Activated CD4-positive, alpha-beta memory T cell treated with anti-CD3 and anti-CD28 coated beads for 36 hours (primary cell): ENCODE measurements at regions not wholly inside any gene's neighbourhood (a gene's known extent, or its start where the extent isn't known, plus 50 kb on each side); places are given as distances from the start of the nearest gene placed in this dataset.
"Not testable (repeated sequence)": the region's sequence is repeated elsewhere in the genome, so short reads cannot be mapped to it uniquely, and the experiment has no call there.

Experiments
- CTCF ChIA-PET: fragments of 350-600 bp; sonication (Branson Sonifier 250); formaldehyde crosslinking; loops from one replicate; lab custom pipeline; 2021; ENCODE audit warnings: antibody characterized with exemption, inconsistent platforms; lab: Charles Lee
- POLR2A ChIA-PET: fragments of 350-600 bp; sonication (Branson Sonifier 250); formaldehyde crosslinking; loops from one replicate; lab custom pipeline; 2021; ENCODE audit warnings: antibody characterized with exemption; lab: Charles Lee
- DNase-seq: peaks from one replicate; pipeline ENCODE4 v3.0.0-alpha.2; 2020
- H3K27ac Mint-ChIP-seq: one replicate; pipeline ENCODE4 v1.8.0; 2021; ENCODE audit warnings: mixed read lengths
- H3K27me3 Mint-ChIP-seq: one replicate; pipeline ENCODE4 v1.8.0; 2021; ENCODE audit warnings: mixed read lengths
- H3K36me3 Mint-ChIP-seq: one replicate; pipeline ENCODE4 v1.8.0; 2021; ENCODE audit warnings: mixed read lengths
- H3K4me1 Mint-ChIP-seq: one replicate; pipeline ENCODE4 v1.8.0; 2021; ENCODE audit warnings: low read depth, mixed read lengths
- H3K4me3 Mint-ChIP-seq: one replicate; pipeline ENCODE4 v1.8.0; 2021; ENCODE audit warnings: mild to moderate bottlenecking, mixed read lengths
- H3K9me3 Mint-ChIP-seq: one replicate; pipeline ENCODE4 v1.8.0; 2021; ENCODE audit warnings: mixed read lengths
- intact Hi-C: fragments of 100-400 bp; cut with micrococcal nuclease; formaldehyde crosslinking; loops from one replicate; pipeline ENCODE4 v1.15.1; 2023

DNA sequence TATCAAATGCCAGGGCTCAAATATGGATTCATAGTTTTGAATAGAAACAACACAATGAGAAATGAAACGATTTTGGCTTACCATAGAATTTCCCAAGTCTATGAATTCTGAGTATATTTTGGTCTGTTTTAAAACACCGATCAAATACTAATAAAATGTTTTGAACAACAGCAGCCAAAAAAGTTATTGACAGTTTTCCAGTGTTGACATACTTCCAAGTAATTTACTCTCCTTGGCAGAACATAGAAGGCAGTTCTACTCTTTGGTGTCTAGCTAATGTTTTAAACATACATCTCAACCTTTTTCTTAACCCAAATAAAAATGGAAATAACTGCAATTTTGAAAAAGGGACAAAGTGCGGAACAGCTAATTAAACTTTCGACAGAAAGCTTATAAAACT lies 1419.8 kb downstream of the ADGRL3 start:
- Mint-ChIP-seq H3K4me1 (no peaks in the 10 kb centered on the region), H3K27me3 (no peaks in the 10 kb centered on the region), H3K9me3 (peaks cover 17% of the 10 kb centered on the region), H3K27ac (no peak overlapping the region), H3K36me3 (no peaks in the 10 kb centered on the region), H3K4me3 (no peak overlapping the region)
- no peak for DNase-seq
- ChIA-PET CTCF (no interaction called here), POLR2A (no interaction called here)
- intact Hi-C loops: no loop called here

DNA sequence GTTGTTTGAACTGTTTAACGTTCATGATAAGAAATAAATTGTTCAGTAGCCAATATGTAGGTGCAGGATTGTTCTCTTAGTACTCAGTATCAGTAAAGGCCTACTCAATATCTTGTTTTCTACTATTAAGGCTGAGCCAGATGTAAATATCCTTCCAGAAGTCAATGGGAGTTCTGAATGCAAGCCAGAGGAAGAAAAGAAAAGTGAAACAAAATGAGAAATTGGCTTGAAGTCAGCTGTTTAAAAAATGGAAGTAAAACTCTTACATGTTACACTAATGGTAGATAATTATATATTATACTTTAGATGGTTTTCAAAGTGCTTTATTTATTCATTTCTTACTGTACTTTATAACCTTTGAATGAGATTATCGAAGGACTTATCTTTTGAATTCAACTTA lies 1417.9 kb downstream of the ADGRL3 start:
- Mint-ChIP-seq H3K27me3 (no peaks in the 10 kb centered on the region), H3K4me1 (no peaks in the 10 kb centered on the region), H3K27ac (no peak overlapping the region), H3K36me3 (no peaks in the 10 kb centered on the region), H3K4me3 (no peak overlapping the region), H3K9me3 (peaks cover 11% of the 10 kb centered on the region)
- intact Hi-C loops: no loop called here
- ChIA-PET POLR2A (no interaction called here), CTCF (no interaction called here)
- no peak for DNase-seq

DNA sequence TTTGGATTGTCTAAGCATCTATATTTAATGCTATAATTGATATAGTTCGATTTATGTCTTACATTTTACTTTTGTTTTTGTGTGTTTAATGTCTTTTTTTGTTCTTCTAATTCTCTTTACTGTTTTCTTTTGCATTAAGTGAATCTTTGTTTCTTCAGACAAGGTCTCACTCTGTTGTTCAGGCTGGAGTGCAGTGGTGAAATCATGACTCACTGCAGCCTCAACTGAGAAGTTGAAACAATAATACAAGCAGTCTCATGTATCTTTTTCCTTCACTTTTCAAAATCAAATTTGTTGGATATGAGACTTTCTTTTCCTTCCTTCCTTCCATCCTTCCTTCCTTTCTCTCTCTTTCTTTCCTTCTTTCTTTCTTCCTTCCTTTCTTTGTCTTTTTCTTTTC lies 1401.6 kb downstream of the ADGRL3 start:
- Mint-ChIP-seq H3K4me3 (no peak overlapping the region), H3K27me3 (no peaks in the 10 kb centered on the region), H3K36me3 (no peaks in the 10 kb centered on the region), H3K27ac (no peak overlapping the region), H3K4me1 (no peaks in the 10 kb centered on the region), H3K9me3 (peaks cover 6% of the 10 kb centered on the region)
- DNase-seq: no peak
- intact Hi-C loops: no loop called here
- POLR2A ChIA-PET: no interaction called here
- CTCF ChIA-PET: no interaction called here

DNA sequence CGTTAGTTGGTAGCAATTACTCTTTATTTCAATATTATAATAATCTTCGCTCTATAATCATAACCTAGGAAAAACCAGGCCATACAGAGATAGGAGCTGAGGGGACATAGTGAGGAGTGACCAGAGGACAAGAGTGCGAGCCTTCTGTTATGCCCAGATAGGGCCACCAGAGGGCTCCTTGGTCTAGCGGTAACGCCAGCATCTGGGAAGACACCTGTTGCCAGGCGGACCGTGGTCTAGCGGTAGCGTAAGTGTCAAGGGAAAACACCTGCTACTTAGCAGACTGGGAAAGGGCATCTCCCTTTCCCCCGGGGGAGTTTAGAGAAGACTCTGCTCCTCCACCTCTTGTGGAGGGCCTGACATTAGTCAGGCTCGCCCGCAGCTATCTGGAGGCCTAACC lies 1395.1 kb downstream of the ADGRL3 start:
- H3K27me3 Mint-ChIP-seq, H3K4me1 Mint-ChIP-seq, H3K9me3 Mint-ChIP-seq, H3K27ac Mint-ChIP-seq, H3K36me3 Mint-ChIP-seq, CTCF ChIA-PET, DNase-seq, intact Hi-C loops, POLR2A ChIA-PET, H3K4me3 Mint-ChIP-seq: not testable (repeated sequence)

DNA sequence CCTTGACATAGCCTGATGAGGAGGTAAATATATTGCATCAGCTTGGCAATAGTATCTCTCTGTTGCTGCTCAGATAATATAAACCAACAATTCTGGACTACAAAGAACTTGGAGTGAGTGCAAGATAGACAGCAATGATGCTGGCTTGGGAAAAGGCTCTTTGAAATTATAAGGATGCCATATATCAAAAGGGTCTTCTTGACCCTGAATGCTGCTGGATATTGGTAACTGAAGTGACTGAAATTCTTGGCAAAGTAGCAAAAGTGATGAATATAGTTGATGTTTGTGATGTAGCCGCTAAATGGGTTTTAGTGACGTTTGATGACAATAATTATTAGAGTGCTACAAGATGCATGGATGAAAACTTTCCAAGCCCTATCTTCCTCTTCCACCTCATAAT lies 1391.6 kb downstream of the ADGRL3 start:
- intact Hi-C loops: no loop called here
- ChIA-PET POLR2A (no interaction called here), CTCF (no interaction called here)
- no peaks in the 10 kb centered on the region for H3K4me1 Mint-ChIP-seq
- DNase-seq: no peak
- no peaks in the 10 kb centered on the region for H3K27me3 Mint-ChIP-seq
- no peaks in the 10 kb centered on the region for H3K36me3 Mint-ChIP-seq
- H3K27ac Mint-ChIP-seq: no peak overlapping the region
- H3K9me3 Mint-ChIP-seq: peaks cover 18% of the 10 kb centered on the region
- H3K4me3 Mint-ChIP-seq: no peak overlapping the region

DNA sequence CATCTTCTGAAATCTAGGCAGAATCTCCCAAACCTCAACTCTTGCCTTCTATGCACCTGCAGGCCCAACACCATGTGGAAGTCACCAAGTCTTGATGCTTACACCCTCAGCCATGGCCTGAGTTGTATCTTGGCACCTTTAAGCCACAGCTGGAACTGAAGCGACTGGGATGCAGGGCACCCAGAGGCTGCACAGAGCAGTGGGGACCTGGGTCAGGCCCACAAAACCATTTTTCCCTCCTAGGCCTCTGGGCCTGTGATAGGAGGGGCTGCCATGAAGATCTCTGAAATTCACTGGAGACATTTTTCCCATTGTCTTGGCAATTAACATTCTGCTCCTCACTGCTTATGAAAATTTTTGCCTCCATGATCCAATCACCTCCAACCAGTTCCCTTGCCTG lies 1388.5 kb downstream of the ADGRL3 start:
- intact Hi-C loops: no loop called here
- ChIA-PET CTCF (no interaction called here), POLR2A (no interaction called here)
- Mint-ChIP-seq H3K9me3 (peaks cover 16% of the 10 kb centered on the region), H3K27ac (no peak overlapping the region), H3K27me3 (no peaks in the 10 kb centered on the region), H3K4me3 (no peak overlapping the region), H3K4me1 (no peaks in the 10 kb centered on the region), H3K36me3 (no peaks in the 10 kb centered on the region)
- no peak for DNase-seq

DNA sequence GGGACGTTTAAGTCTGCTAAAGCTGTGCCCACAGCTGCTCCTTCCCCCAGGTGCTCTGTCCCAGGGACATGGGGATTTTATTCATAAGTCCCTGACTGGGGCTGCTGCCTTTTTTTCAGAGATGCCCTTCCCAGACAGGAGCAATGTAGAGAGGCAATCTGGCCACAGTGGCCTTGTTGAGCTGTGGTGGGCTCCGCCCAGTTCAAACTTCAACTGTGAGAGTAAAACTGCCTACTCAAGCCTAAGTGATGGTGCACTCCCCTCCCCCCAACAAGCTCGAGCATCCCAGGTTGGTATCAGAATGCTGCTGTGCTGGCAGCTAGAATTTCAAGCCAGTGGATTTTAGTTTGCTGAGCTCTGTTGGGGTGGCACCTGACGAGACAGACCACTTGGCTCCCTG lies 1371.4 kb downstream of the ADGRL3 start:
- intact Hi-C loops: no loop called here
- no peak overlapping the region for H3K27ac Mint-ChIP-seq
- ChIA-PET POLR2A (no interaction called here), CTCF (no interaction called here)
- H3K36me3 Mint-ChIP-seq: no peaks in the 10 kb centered on the region
- no peak for DNase-seq
- peaks cover 20% of the 10 kb centered on the region for H3K9me3 Mint-ChIP-seq
- H3K4me1 Mint-ChIP-seq: no peaks in the 10 kb centered on the region
- no peaks in the 10 kb centered on the region for H3K27me3 Mint-ChIP-seq
- no peak overlapping the region for H3K4me3 Mint-ChIP-seq

DNA sequence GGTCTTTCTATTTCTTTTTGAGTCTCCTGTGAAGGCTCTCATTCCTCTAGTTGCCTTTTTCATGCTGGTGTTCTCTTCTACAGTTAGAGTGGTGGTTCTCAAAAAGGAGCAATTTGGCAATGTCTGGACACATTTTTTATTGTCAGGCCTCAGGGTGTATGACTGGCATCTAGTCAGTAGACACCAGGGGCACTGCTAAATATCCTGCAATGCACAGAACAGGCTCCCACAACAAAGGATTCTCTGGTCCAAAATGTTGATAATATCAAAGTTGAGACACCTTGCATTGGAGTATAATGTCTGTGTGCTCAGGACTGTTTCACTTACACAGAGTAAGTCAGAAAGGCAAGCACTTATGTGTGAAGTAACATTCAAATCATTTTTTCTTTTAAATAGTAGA lies 1360.7 kb downstream of the ADGRL3 start:
- Mint-ChIP-seq H3K4me3 (no peak overlapping the region), H3K9me3 (peaks cover 4% of the 10 kb centered on the region), H3K36me3 (no peaks in the 10 kb centered on the region), H3K4me1 (no peaks in the 10 kb centered on the region), H3K27me3 (no peaks in the 10 kb centered on the region), H3K27ac (no peak overlapping the region)
- ChIA-PET CTCF (no interaction called here), POLR2A (no interaction called here)
- intact Hi-C loops: no loop called here
- no peak for DNase-seq

DNA sequence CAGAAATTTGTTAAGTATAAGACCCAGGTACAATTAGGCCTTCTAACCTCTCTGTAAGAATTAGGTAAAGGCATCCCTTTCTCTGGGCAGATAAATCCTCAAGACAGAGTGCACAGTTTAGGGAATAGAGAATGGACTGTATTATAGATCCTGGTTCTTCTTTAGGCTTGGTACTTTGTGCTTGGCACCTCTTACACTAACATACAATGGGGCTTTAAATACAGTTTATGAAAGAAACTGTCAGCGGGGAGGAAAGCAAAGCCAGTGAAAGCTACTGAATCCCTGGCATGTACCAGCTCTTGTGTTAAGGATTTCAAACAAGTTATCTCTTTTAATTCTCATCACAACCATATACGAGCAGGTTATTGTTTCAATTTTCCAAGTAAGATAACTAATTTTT lies 1350.0 kb downstream of the ADGRL3 start:
- Mint-ChIP-seq H3K4me3 (no peak overlapping the region), H3K27me3 (no peaks in the 10 kb centered on the region), H3K9me3 (peaks cover 15% of the 10 kb centered on the region), H3K4me1 (no peaks in the 10 kb centered on the region), H3K27ac (no peak overlapping the region), H3K36me3 (no peaks in the 10 kb centered on the region)
- POLR2A ChIA-PET: no interaction called here
- intact Hi-C loops: no loop called here
- CTCF ChIA-PET: no interaction called here
- no peak for DNase-seq

DNA sequence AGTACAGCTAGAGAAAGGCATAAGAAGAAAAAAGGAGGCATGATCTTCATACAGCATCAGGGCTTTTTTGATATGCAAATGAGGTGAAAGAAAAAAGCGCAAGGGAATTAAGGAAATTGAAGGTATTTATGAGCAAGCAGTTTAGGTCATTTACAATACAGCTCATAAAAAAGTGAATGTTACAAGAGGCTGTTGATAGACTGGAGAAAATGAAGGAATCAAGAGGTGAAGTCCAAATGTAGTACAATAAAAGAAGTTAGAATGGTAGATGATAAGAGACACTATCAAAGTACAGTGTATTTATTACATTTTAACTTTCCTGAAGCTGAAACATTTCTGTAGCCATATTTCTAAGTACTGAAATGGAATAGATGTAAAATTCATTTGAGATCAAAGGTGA lies 1349.5 kb downstream of the ADGRL3 start:
- ChIA-PET CTCF (no interaction called here), POLR2A (no interaction called here)
- H3K36me3 Mint-ChIP-seq: no peaks in the 10 kb centered on the region
- H3K27me3 Mint-ChIP-seq: no peaks in the 10 kb centered on the region
- DNase-seq: no peak
- intact Hi-C loops: no loop called here
- no peaks in the 10 kb centered on the region for H3K4me1 Mint-ChIP-seq
- H3K27ac Mint-ChIP-seq: no peak overlapping the region
- peaks cover 15% of the 10 kb centered on the region for H3K9me3 Mint-ChIP-seq
- H3K4me3 Mint-ChIP-seq: no peak overlapping the region

DNA sequence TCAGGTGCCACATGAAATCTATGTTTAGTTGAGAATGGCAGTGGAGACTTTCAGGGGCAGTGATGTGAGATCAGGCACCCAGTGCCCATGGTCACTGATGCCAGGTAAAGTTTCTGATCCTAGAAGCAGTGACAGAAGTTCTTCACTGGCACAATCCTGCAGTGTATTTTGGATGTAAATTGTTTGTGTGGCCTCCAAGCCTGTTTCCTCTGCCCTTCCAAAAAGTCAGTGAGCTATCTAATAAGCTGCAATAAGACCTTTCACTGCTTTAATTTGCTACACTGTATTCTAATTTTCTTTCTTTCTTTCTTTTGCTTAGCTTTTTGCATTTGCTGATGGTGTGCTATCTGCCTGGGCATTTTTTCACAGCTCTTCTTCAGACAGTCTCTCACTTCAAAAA lies 1348.6 kb downstream of the ADGRL3 start:
- Mint-ChIP-seq H3K27me3 (no peaks in the 10 kb centered on the region), H3K27ac (no peak overlapping the region), H3K9me3 (peaks cover 16% of the 10 kb centered on the region), H3K4me1 (no peaks in the 10 kb centered on the region), H3K4me3 (no peak overlapping the region), H3K36me3 (no peaks in the 10 kb centered on the region)
- ChIA-PET CTCF (no interaction called here), POLR2A (no interaction called here)
- DNase-seq: no peak
- intact Hi-C loops: no loop called here

DNA sequence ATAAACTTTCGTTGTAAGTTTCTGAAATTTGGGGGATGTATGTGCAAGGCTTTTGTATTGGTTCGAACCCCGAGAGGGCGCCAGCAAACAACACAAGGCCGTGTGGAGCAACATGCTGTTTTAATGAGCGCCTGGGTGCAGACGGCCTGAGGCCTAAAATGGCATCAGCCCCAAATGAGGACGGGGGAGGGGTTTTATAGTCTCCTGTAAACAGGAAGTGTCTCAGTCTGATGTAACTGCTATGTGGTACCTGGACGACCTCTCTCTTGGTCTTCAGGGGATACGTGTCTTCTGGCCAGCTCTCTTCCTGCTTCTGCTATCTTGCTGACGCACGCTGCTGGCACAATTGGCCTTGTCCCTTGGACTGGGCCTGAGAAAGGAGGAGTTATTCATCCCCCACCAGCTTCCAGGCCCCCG lies 1348.0 kb downstream of the ADGRL3 start:
- Mint-ChIP-seq H3K4me1 (no peaks in the 10 kb centered on the region), H3K27me3 (no peaks in the 10 kb centered on the region), H3K9me3 (peaks cover 18% of the 10 kb centered on the region), H3K27ac (no peak overlapping the region), H3K4me3 (no peak overlapping the region), H3K36me3 (no peaks in the 10 kb centered on the region)
- DNase-seq: no peak
- intact Hi-C loops: no loop called here
- ChIA-PET POLR2A (no interaction called here), CTCF (no interaction called here)

DNA sequence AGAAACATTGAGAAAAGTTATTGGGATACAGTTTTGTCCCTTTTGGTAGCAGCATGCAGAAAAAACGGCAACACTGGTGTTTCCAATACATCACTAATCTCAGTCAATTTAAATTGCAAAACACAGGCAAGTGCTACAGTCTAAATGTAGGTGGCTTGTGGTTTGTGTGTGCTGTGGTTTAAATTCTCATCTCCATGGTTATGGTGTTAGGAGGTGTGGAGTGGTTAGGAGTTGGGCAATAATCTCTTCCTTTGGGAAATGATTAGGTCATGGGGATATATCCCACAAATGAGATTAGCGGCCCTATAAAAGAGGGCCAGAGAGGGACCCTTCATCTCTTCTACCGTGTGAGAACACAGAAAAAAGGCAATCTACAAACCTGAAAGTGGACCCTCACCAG lies 1344.3 kb downstream of the ADGRL3 start:
- ChIA-PET CTCF (no interaction called here), POLR2A (no interaction called here)
- no peaks in the 10 kb centered on the region for H3K27me3 Mint-ChIP-seq
- H3K9me3 Mint-ChIP-seq: peaks cover 18% of the 10 kb centered on the region
- no peak overlapping the region for H3K27ac Mint-ChIP-seq
- H3K4me1 Mint-ChIP-seq: no peaks in the 10 kb centered on the region
- no peak overlapping the region for H3K4me3 Mint-ChIP-seq
- intact Hi-C loops: no loop called here
- no peaks in the 10 kb centered on the region for H3K36me3 Mint-ChIP-seq
- DNase-seq: no peak

DNA sequence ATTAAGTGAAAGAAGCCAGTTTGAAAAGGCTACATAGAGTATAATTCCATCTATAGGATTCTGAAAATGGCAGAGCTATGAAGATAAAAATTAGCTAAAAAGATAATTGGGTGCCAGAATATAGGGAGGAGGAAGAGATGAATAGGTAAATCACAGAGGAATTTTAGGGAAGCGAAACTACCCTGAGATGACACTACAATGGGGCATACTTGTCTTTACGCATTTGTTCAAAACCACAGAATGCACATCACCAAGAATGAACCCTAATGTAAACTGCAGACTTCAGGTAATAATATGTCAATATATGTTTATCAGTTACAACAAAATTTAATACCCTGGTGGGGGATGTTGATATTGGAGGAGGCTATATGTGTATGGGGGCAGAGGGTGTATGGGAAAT lies 1342.9 kb downstream of the ADGRL3 start:
- POLR2A ChIA-PET: no interaction called here
- Mint-ChIP-seq H3K27ac (no peak overlapping the region), H3K36me3 (no peaks in the 10 kb centered on the region), H3K4me1 (no peaks in the 10 kb centered on the region), H3K27me3 (no peaks in the 10 kb centered on the region), H3K4me3 (no peak overlapping the region), H3K9me3 (peaks cover 20% of the 10 kb centered on the region)
- CTCF ChIA-PET: no interaction called here
- no peak for DNase-seq
- intact Hi-C loops: no loop called here
